ENCODE measurements at regions not wholly inside any gene's neighbourhood (a gene's known extent, or its start where the extent isn't known, plus 50 kb on each side); places are given as distances from the start of the nearest gene placed in this dataset.

GRCh38 chr10:14460447-14460846 is 129.7 kb upstream of the FRMD4A start:
- no peak for TF ChIP-seq EZH2 (IDR thresholded peaks at IDR 0.05; ENCODE audit: borderline replicate concordance, insufficient read depth, low read depth, low read length, poor library complexity, severe bottlenecking)
- no peak for TF ChIP-seq CTCF (IDR thresholded peaks at IDR 0.05)

Measured in B cell (primary cell).